ENCODE measurements at regions not wholly inside any gene's neighbourhood (a gene's known extent, or its start where the extent isn't known, plus 50 kb on each side); places are given as distances from the start of the nearest gene placed in this dataset.

GRCh38 chr18:75927791-75928190 lies 500.3 kb upstream of the SMIM21 start (continued):
- no peak for TF ChIP-seq ZNF462 (CRISPR knock-in tag; IDR thresholded peaks at IDR 0.05)
- TF ChIP-seq EZH2 (IDR thresholded peaks at IDR 0.05; ENCODE audit: low read depth, unreplicated experiment), result no peak
- TF ChIP-seq EZH2phosphoT487 (IDR thresholded peaks at IDR 0.05; ENCODE audit: unreplicated experiment), result no peak
- TF ChIP-seq JUNB (IDR thresholded peaks at IDR 0.05; ENCODE audit: unreplicated experiment), result no peak
- no peak for TF ChIP-seq ETS1 (IDR thresholded peaks at IDR 0.05)
- TF ChIP-seq CREB1 (CRISPR knock-in tag; IDR thresholded peaks at IDR 0.05; ENCODE audit: low read depth), result no peak
- TF ChIP-seq REST (IDR thresholded peaks at IDR 0.05; ENCODE audit: unreplicated experiment), result no peak
- TF ChIP-seq NANOG (IDR thresholded peaks at IDR 0.05; ENCODE audit: borderline replicate concordance), result no peak
- TF ChIP-seq ZNF331 (CRISPR knock-in tag; IDR thresholded peaks at IDR 0.05; ENCODE audit: low read depth), result no peak
- no peak for TF ChIP-seq POLR2AphosphoS5 (IDR thresholded peaks at IDR 0.05; ENCODE audit: low read depth)
- no peak for TF ChIP-seq CTCF (conservative IDR thresholded peaks at IDR 0.05; ENCODE audit: low read depth in 2 of 2)
- no peak for TF ChIP-seq STAT1 (IDR thresholded peaks at IDR 0.05; ENCODE audit: unreplicated experiment)

All from GM23338 (cell line).